MV-4-11 (cell line): ENCODE measurements at regions not wholly inside any gene's neighbourhood (a gene's known extent, or its start where the extent isn't known, plus 50 kb on each side); places are given as distances from the start of the nearest gene placed in this dataset.

Experiments
- DNase-seq: peaks from one replicate; lab custom pipeline; 2025; lab: John Stamatoyannopoulos, UW

GRCh38 chr10:64080071-64080470 lies 558.9 kb downstream of the REEP3 start:
- no peak for DNase-seq

GRCh38 chr10:64081947-64082482 lies 560.8 kb downstream of the REEP3 start:
- no peak for DNase-seq

- DNase-seq = no peak
Observed at GRCh38 chr10:64086083-64086767, 565.0 kb downstream of the REEP3 start.

- no peak for DNase-seq
Observed at GRCh38 chr10:64089648-64090047, 568.4 kb downstream of the REEP3 start.

- DNase-seq = no peak
Observed at GRCh38 chr10:64090865-64091264, 569.7 kb downstream of the REEP3 start.

- no peak for DNase-seq
Observed at GRCh38 chr10:64091897-64092296, 570.7 kb downstream of the REEP3 start.

GRCh38 chr10:64093304-64093703 lies 572.1 kb downstream of the REEP3 start:
- DNase-seq = no peak

- no peak for DNase-seq
Observed at GRCh38 chr10:64093946-64094535, 572.8 kb downstream of the REEP3 start.

- no peak for DNase-seq
Observed at GRCh38 chr10:64096941-64097340, 575.7 kb downstream of the REEP3 start.

- DNase-seq = no peak
Observed at GRCh38 chr10:64097391-64098122, 576.4 kb downstream of the REEP3 start.

GRCh38 chr10:64098994-64099393 lies 577.8 kb downstream of the REEP3 start:
- no peak for DNase-seq

GRCh38 chr10:64101606-64102263 lies 580.5 kb downstream of the REEP3 start:
- no peak for DNase-seq

- DNase-seq = no peak
Observed at GRCh38 chr10:64102264-64102633, 581.0 kb downstream of the REEP3 start.

GRCh38 chr10:64102916-64103315 lies 581.7 kb downstream of the REEP3 start:
- no peak for DNase-seq

- DNase-seq = no peak
Observed at GRCh38 chr10:64103750-64104470, 582.7 kb downstream of the REEP3 start.

GRCh38 chr10:64109926-64110495 lies 588.8 kb downstream of the REEP3 start:
- no peak for DNase-seq

GRCh38 chr10:64112701-64113355 lies 591.6 kb downstream of the REEP3 start:
- peak; percentile 39 for DNase-seq

GRCh38 chr10:64113375-64113774 lies 592.2 kb downstream of the REEP3 start:
- no peak for DNase-seq

- DNase-seq = no peak
Observed at GRCh38 chr10:64113792-64114191, 592.6 kb downstream of the REEP3 start.

GRCh38 chr10:64115471-64115870 lies 594.3 kb downstream of the REEP3 start:
- DNase-seq = no peak
